SK-N-SH (cell line): ENCODE measurements at regions not wholly inside any gene's neighbourhood (a gene's known extent, or its start where the extent isn't known, plus 50 kb on each side); places are given as distances from the start of the nearest gene placed in this dataset.

ENCODE experiments used
- CHD2 ChIP-seq: fragments of 150-350 bp; IDR thresholded peaks from 2 replicates; pipeline ENCODE4 v1.6.1; 2018; ENCODE audit warnings: low read length; ENCODE audit not compliant: partially characterized antibody
- ELF1 ChIP-seq: IDR thresholded peaks from 2 replicates; pipeline ENCODE4 v1.4.0; 2012
- EP300 ChIP-seq, 2 experiments: IDR thresholded peaks; 2 replicates each; pipeline versions ENCODE4 v1.4.0 to v1.6.1; 2012; ENCODE audit warnings: borderline replicate concordance in 1 of 2, low read depth in 1 of 2, low read length in 1 of 2
- MXI1 ChIP-seq: IDR thresholded peaks from 2 replicates; pipeline ENCODE4 v1.6.1; 2012; ENCODE audit warnings: mild to moderate bottlenecking, low read depth, low read length, improper control_type of control experiment
- POLR2AphosphoS5 ChIP-seq: IDR thresholded peaks from 2 replicates; pipeline ENCODE4 v1.6.1; 2012; ENCODE audit warnings: low read depth, low read length
- RAD21 ChIP-seq: IDR thresholded peaks from 2 replicates; pipeline ENCODE4 v1.6.1; 2012; ENCODE audit warnings: mild to moderate bottlenecking, low read length
- TAF1 ChIP-seq: IDR thresholded peaks from 2 replicates; pipeline ENCODE4 v1.6.1; 2012; ENCODE audit warnings: low read depth, mild to moderate bottlenecking, low read length, moderate library complexity, borderline replicate concordance
- ZBTB33 ChIP-seq: IDR thresholded peaks from 2 replicates; pipeline ENCODE4 v1.4.0; 2012; ENCODE audit warnings: low read depth, borderline replicate concordance
- TF ChIP-seq, protein P1 (sequence below): IDR thresholded peaks from 2 replicates; pipeline ENCODE4 v1.6.1; 2012; ENCODE audit warnings: mild to moderate bottlenecking, low read depth, low read length, moderate library complexity
- TF ChIP-seq, protein P2 (sequence below): fragments of 200-600 bp; sonication (generic); IDR thresholded peaks from 2 replicates; pipeline ENCODE4 v1.6.1; 2017; ENCODE audit warnings: antibody characterized with exemption, mild to moderate bottlenecking, moderate library complexity

- TF ChIP-seq EP300 (IDR thresholded peaks at IDR 0.05; ENCODE audit: borderline replicate concordance in 1 of 2, low read depth in 1 of 2, low read length in 1 of 2) = no peak
- TF ChIP-seq, protein P1, sequence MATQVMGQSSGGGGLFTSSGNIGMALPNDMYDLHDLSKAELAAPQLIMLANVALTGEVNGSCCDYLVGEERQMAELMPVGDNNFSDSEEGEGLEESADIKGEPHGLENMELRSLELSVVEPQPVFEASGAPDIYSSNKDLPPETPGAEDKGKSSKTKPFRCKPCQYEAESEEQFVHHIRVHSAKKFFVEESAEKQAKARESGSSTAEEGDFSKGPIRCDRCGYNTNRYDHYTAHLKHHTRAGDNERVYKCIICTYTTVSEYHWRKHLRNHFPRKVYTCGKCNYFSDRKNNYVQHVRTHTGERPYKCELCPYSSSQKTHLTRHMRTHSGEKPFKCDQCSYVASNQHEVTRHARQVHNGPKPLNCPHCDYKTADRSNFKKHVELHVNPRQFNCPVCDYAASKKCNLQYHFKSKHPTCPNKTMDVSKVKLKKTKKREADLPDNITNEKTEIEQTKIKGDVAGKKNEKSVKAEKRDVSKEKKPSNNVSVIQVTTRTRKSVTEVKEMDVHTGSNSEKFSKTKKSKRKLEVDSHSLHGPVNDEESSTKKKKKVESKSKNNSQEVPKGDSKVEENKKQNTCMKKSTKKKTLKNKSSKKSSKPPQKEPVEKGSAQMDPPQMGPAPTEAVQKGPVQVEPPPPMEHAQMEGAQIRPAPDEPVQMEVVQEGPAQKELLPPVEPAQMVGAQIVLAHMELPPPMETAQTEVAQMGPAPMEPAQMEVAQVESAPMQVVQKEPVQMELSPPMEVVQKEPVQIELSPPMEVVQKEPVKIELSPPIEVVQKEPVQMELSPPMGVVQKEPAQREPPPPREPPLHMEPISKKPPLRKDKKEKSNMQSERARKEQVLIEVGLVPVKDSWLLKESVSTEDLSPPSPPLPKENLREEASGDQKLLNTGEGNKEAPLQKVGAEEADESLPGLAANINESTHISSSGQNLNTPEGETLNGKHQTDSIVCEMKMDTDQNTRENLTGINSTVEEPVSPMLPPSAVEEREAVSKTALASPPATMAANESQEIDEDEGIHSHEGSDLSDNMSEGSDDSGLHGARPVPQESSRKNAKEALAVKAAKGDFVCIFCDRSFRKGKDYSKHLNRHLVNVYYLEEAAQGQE = no peak
- TF ChIP-seq, protein P2, sequence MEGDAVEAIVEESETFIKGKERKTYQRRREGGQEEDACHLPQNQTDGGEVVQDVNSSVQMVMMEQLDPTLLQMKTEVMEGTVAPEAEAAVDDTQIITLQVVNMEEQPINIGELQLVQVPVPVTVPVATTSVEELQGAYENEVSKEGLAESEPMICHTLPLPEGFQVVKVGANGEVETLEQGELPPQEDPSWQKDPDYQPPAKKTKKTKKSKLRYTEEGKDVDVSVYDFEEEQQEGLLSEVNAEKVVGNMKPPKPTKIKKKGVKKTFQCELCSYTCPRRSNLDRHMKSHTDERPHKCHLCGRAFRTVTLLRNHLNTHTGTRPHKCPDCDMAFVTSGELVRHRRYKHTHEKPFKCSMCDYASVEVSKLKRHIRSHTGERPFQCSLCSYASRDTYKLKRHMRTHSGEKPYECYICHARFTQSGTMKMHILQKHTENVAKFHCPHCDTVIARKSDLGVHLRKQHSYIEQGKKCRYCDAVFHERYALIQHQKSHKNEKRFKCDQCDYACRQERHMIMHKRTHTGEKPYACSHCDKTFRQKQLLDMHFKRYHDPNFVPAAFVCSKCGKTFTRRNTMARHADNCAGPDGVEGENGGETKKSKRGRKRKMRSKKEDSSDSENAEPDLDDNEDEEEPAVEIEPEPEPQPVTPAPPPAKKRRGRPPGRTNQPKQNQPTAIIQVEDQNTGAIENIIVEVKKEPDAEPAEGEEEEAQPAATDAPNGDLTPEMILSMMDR = no peak
- TF ChIP-seq TAF1 = no peak
- no peak for TF ChIP-seq POLR2AphosphoS5
- no peak for TF ChIP-seq ZBTB33
- TF ChIP-seq RAD21 = no peak
- no peak for TF ChIP-seq MXI1
- TF ChIP-seq CHD2 = no peak
- no peak for TF ChIP-seq ELF1
Observed at GRCh38 chr5:167863883-167864282, 427.6 kb upstream of the WWC1 start.
